B cell (primary cell): ENCODE measurements at regions not wholly inside any gene's neighbourhood (a gene's known extent, or its start where the extent isn't known, plus 50 kb on each side); places are given as distances from the start of the nearest gene placed in this dataset.

Experiments used
- EZH2 ChIP-seq: IDR thresholded peaks from 2 replicates; pipeline ENCODE4 v1.6.1; 2012; ENCODE audit warnings: borderline replicate concordance, low read depth, mild to moderate bottlenecking, moderate library complexity, low read length; ENCODE audit not compliant: insufficient read depth, poor library complexity, severe bottlenecking
- TF ChIP-seq, protein P1 (sequence below): fragments of 200-600 bp; IDR thresholded peaks from one replicate; pipeline ENCODE4 v1.8.0; 2022; ENCODE audit warnings: antibody characterized with exemption, mild to moderate bottlenecking

DNA sequence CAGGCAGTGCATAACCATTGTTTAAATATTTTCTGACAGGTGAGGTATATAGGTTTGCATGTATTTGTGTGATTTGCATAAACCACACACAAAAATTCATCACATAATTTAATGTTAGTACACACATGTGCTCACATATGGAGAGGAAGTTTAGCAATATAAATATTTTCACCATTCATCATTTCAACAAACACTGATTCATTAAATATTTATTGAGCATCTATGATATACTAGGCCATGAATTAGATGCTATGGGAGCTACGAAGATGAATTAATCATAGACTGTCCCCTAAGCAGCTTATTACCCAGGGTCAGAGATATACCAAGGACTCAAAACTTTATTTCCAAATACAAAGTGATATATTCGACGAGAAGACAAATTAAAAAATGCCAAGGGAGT is 311.6 kb upstream of the PIK3C3 start:
- no peak for TF ChIP-seq EZH2
- TF ChIP-seq, protein P1, sequence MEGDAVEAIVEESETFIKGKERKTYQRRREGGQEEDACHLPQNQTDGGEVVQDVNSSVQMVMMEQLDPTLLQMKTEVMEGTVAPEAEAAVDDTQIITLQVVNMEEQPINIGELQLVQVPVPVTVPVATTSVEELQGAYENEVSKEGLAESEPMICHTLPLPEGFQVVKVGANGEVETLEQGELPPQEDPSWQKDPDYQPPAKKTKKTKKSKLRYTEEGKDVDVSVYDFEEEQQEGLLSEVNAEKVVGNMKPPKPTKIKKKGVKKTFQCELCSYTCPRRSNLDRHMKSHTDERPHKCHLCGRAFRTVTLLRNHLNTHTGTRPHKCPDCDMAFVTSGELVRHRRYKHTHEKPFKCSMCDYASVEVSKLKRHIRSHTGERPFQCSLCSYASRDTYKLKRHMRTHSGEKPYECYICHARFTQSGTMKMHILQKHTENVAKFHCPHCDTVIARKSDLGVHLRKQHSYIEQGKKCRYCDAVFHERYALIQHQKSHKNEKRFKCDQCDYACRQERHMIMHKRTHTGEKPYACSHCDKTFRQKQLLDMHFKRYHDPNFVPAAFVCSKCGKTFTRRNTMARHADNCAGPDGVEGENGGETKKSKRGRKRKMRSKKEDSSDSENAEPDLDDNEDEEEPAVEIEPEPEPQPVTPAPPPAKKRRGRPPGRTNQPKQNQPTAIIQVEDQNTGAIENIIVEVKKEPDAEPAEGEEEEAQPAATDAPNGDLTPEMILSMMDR: no peak
